A549 (cell line): ENCODE measurements at regions not wholly inside any gene's neighbourhood (a gene's known extent, or its start where the extent isn't known, plus 50 kb on each side); places are given as distances from the start of the nearest gene placed in this dataset.

ENCODE experiments used
- CTCF ChIP-seq: fragments of >200 bp; sonication (Bioruptor Twin); formaldehyde crosslinking; IDR thresholded peaks from 3 replicates; pipeline ENCODE4 v1.5.1; 2016
- ESRRA ChIP-seq: fragments of 150-350 bp; IDR thresholded peaks from 2 replicates; pipeline ENCODE4 v1.6.1; 2014; ENCODE audit warnings: mild to moderate bottlenecking, low read length, borderline replicate concordance
- MAFK ChIP-seq: fragments of 450-650 bp; IDR thresholded peaks from 2 replicates; pipeline ENCODE4 v1.6.1; 2014; ENCODE audit not compliant: partially characterized antibody
- RAD21 ChIP-seq, 2 experiments: fragments of >200 bp in 1 of 2; sonication (Bioruptor Twin) in 1 of 2; formaldehyde crosslinking in 1 of 2; IDR thresholded peaks in 1 of 2; conservative IDR thresholded peaks in 1 of 2; 2 replicates in 1 of 2; 3 replicates in 1 of 2; pipeline ENCODE4 v1.6.1; 2012 to 2018; ENCODE audit warnings: inconsistent platforms in 1 of 2
- SMC3 ChIP-seq: fragments of >200 bp; sonication (Bioruptor Twin); formaldehyde crosslinking; IDR thresholded peaks from 3 replicates; pipeline ENCODE4 v1.6.1; 2018; ENCODE audit warnings: inconsistent platforms
- SREBF2 ChIP-seq: fragments of 450-650 bp; IDR thresholded peaks from 2 replicates; pipeline ENCODE4 v1.6.1; 2014; ENCODE audit warnings: mild to moderate bottlenecking, moderate library complexity
- TF ChIP-seq, protein P1 (sequence below): fragments of >200 bp; sonication (Bioruptor Twin); formaldehyde crosslinking; IDR thresholded peaks from 2 replicates; pipeline ENCODE4 v1.6.1; 2016

- TF ChIP-seq RAD21 (conservative IDR thresholded peaks at IDR 0.05 in 1 of 2, IDR thresholded peaks at IDR 0.05 in 1 of 2), result no peak
- TF ChIP-seq CTCF, result no peak
- no peak for TF ChIP-seq MAFK
- TF ChIP-seq SREBF2, result no peak
- TF ChIP-seq SMC3, result no peak
- TF ChIP-seq, protein P1, sequence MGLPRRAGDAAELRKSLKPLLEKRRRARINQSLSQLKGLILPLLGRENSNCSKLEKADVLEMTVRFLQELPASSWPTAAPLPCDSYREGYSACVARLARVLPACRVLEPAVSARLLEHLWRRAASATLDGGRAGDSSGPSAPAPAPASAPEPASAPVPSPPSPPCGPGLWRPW, result no peak
- no peak for TF ChIP-seq ESRRA
These were observed 532.5 kb downstream of the VRK1 start for GRCh38 chr14:97329701-97330100.
